CD4-positive, alpha-beta T cell treated with Interleukin-15 for 1 hour (primary cell): ENCODE measurements at regions not wholly inside any gene's neighbourhood (a gene's known extent, or its start where the extent isn't known, plus 50 kb on each side); places are given as distances from the start of the nearest gene placed in this dataset.

Source experiments
- DNase-seq: peaks from one replicate; pipeline ENCODE4 v3.0.0-alpha.2; 2020

GRCh38 chrX:39886282-39886681 lies 211.5 kb downstream of the BCOR start:
- no peak for DNase-seq

- DNase-seq: no peak
These were observed 209.0 kb downstream of the BCOR start for GRCh38 chrX:39888730-39889129.

GRCh38 chrX:39889704-39890103 lies 208.1 kb downstream of the BCOR start:
- DNase-seq: no peak

- DNase-seq: no peak
These were observed 207.0 kb downstream of the BCOR start for GRCh38 chrX:39890807-39891206.

- DNase-seq: no peak
These were observed 206.0 kb downstream of the BCOR start for GRCh38 chrX:39891781-39892180.

GRCh38 chrX:39893417-39894338 lies 204.1 kb downstream of the BCOR start:
- DNase-seq: no peak

GRCh38 chrX:39894683-39895082 lies 203.1 kb downstream of the BCOR start:
- no peak for DNase-seq

- no peak for DNase-seq
These were observed 202.3 kb downstream of the BCOR start for GRCh38 chrX:39895218-39896110.

- DNase-seq: no peak
These were observed 200.6 kb downstream of the BCOR start for GRCh38 chrX:39896951-39897740.

GRCh38 chrX:39897741-39898097 lies 200.0 kb downstream of the BCOR start:
- no peak for DNase-seq

GRCh38 chrX:39898147-39898546 lies 199.6 kb downstream of the BCOR start:
- DNase-seq: no peak

GRCh38 chrX:39899059-39899458 lies 198.7 kb downstream of the BCOR start:
- DNase-seq: no peak

- DNase-seq: no peak
These were observed 197.6 kb downstream of the BCOR start for GRCh38 chrX:39899856-39900776.

GRCh38 chrX:39900777-39901170 lies 197.0 kb downstream of the BCOR start:
- no peak for DNase-seq

- DNase-seq: no peak
These were observed 194.4 kb downstream of the BCOR start for GRCh38 chrX:39903343-39903742.

- DNase-seq: no peak
These were observed 193.8 kb downstream of the BCOR start for GRCh38 chrX:39903937-39904336.

GRCh38 chrX:39904816-39905537 lies 192.8 kb downstream of the BCOR start:
- no peak for DNase-seq

- DNase-seq: no peak
These were observed 192.2 kb downstream of the BCOR start for GRCh38 chrX:39905538-39905891.

- DNase-seq: no peak
These were observed 191.8 kb downstream of the BCOR start for GRCh38 chrX:39905946-39906345.

GRCh38 chrX:39907964-39908661 lies 189.6 kb downstream of the BCOR start:
- DNase-seq: peak; percentile 44

- DNase-seq: no peak
These were observed 187.8 kb downstream of the BCOR start for GRCh38 chrX:39909996-39910395.
